ENCODE measurements at regions not wholly inside any gene's neighbourhood (a gene's known extent, or its start where the extent isn't known, plus 50 kb on each side); places are given as distances from the start of the nearest gene placed in this dataset.
A peak's percentile ranks its signal among the peaks of the same experiment; 100 is the strongest.

DNA sequence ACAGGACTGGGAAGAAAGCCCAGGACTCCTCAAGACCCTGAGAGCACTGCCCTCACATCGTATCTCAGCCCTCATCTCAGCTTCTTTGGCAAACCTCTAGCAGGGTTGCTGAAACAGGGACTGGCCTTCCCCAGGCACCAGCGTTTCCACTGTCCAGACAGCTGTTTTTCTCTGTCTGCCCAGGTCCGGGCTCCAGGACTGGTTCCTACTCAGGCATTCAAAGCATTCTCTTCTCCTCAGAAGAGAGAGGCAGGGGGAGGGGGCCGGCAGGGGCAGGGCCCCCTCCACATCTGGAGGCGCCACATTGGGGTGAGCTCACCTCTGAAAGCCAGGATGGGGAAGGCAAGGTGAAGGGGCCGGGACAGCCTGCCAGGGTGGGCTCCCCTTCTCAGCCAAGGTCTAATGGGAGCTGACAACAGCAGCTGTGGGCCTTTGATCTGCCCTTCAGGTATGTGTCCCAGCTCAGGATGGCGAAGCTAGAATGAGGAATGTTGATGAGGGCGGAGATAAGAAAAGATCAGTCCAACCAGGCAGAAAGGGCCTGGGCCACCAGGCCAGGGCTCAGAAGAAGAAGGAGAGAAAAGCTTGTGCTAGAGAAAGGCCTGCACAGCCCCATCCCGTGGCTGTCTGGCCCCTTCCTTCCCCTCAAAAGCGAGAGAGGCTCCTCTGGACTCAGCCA lies 60.4 kb downstream of the PJA1 start:
- Histone ChIP-seq H3K27ac (ENCODE audit: extremely low read depth, low read depth, low read length) (no peak overlapping the region; the same call in 1 of the 2 replicates), H3K4me3 (ENCODE audit: low read depth, low read length) (no peak overlapping the region), H3K9me3 (ENCODE audit: control insufficient read depth, insufficient read depth, low read depth, low read length) (no peaks in the 10 kb centered on the region), H3K4me1 (ENCODE audit: control insufficient read depth, insufficient read depth, low read length) (peaks cover 6% of the 10 kb centered on the region; the same call in 1 of the 2 replicates), H3K36me3 (ENCODE audit: control insufficient read depth in 2 of 2, insufficient read depth in 1 of 2, low read length in 2 of 2) (no peaks in the 10 kb centered on the region)
- ChIA-PET POLR2A (interaction anchor here (1.7 kb wide), 1 partner anchor 277 kb away, joined by 6 read pairs; the partner anchor contains the start of gene EFNB1), CTCF (interaction anchor here (0.6 to 4.8 kb wide), 4 partner anchors 10 to 281 kb away, joined by 3 to 37 read pairs (median 8); no protein-coding TSS in a partner anchor)
- TF ChIP-seq, protein P1, sequence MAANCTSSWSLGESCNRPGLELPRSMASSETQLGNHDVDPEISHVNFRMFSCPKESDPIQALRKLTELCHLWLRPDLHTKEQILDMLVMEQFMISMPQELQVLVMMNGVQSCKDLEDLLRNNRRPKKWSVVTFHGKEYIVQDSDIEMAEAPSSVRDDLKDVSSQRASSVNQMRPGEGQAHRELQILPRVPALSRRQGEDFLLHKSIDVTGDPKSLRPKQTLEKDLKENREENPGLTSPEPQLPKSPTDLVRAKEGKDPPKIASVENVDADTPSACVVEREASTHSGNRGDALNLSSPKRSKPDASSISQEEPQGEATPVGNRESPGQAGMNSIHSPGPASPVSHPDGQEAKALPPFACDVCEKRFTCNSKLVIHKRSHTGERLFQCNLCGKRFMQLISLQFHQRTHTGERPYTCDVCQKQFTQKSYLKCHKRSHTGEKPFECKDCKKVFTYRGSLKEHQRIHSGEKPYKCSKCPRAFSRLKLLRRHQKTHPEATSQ (tag by site-specific recombination; IDR thresholded peaks at IDR 0.05) = no peak
- TF ChIP-seq ZNF585B (tag by site-specific recombination; IDR thresholded peaks at IDR 0.05) (no peak), ZNF658 (tag by site-specific recombination; IDR thresholded peaks at IDR 0.05) (no peak), ZNF621 (tag by site-specific recombination; IDR thresholded peaks at IDR 0.05) (no peak), ZNF239 (tag by site-specific recombination; IDR thresholded peaks at IDR 0.05) (no peak), ZFP41 (tag by site-specific recombination; IDR thresholded peaks at IDR 0.05; ENCODE audit: borderline replicate concordance) (no peak), ZNF571 (tag by site-specific recombination; IDR thresholded peaks at IDR 0.05) (no peak), ZNF248 (tag by site-specific recombination; IDR thresholded peaks at IDR 0.05) (no peak), BCL11A (tag by site-specific recombination; IDR thresholded peaks at IDR 0.05; ENCODE audit: low read depth) (no peak), ZNF560 (tag by site-specific recombination; IDR thresholded peaks at IDR 0.05; ENCODE audit: borderline replicate concordance) (no peak), GLIS2 (tag by site-specific recombination; IDR thresholded peaks at IDR 0.05) (no peak), ZFP37 (tag by site-specific recombination; IDR thresholded peaks at IDR 0.05) (no peak), ZNF530 (tag by site-specific recombination; IDR thresholded peaks at IDR 0.05; ENCODE audit: low read depth) (no peak), ZNF16 (tag by site-specific recombination; IDR thresholded peaks at IDR 0.05; ENCODE audit: low read depth) (no peak), ZBTB20 (tag by site-specific recombination; IDR thresholded peaks at IDR 0.05) (no peak), ZNF366 (tag by site-specific recombination; conservative IDR thresholded peaks at IDR 0.05) (no peak)

DNA sequence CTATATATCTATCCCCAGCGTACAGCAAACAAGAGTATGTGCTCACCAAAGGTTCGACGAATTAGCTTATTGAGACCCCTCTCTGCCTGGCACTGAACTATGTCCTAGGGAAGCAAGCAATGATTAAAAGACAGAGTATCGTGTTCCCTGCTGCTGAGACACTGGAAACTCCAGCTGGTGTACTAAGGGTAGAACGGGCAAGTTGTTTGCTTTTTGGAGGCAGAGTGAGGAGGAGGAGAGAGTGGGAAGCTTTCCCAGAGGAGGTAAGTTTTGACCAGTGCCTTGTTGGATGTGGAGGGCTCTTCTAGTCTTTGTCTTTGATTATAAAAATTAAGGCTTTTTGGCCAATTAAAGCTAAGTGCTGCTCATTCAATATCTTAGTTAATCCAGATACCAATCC lies 61.7 kb downstream of the PJA1 start:
- TF ChIP-seq ZFHX2 (tag by site-specific recombination; conservative IDR thresholded peaks at IDR 0.05) (peak; percentile 64), ZNF132 (tag by site-specific recombination; IDR thresholded peaks at IDR 0.05; ENCODE audit: borderline replicate concordance) (no peak), ZNF768 (tag by site-specific recombination; IDR thresholded peaks at IDR 0.05) (no peak), ZNF169 (tag by site-specific recombination; IDR thresholded peaks at IDR 0.05) (no peak), ZFP3 (tag by site-specific recombination; IDR thresholded peaks at IDR 0.05; ENCODE audit: low read depth) (no peak), EGR2 (tag by site-specific recombination; IDR thresholded peaks at IDR 0.05; ENCODE audit: low read depth) (peak; percentile 69)
- ChIA-PET CTCF (interaction anchor here (0.6 to 4.8 kb wide), 3 partner anchors 9 to 435 kb away, joined by 3 to 37 read pairs (median 12); no protein-coding TSS in a partner anchor), POLR2A (interaction anchor here (1.2 kb wide), 1 partner anchor 275 kb away, joined by 4 read pairs; the partner anchor contains the start of gene EFNB1)
- Histone ChIP-seq H3K27ac (ENCODE audit: extremely low read depth, low read depth, low read length) (no peak overlapping the region), H3K4me1 (ENCODE audit: control insufficient read depth, insufficient read depth, low read length) (peaks cover 6% of the 10 kb centered on the region; the same call in 1 of the 2 replicates), H3K4me3 (ENCODE audit: low read depth, low read length) (no peak overlapping the region), H3K9me3 (ENCODE audit: control insufficient read depth, insufficient read depth, low read depth, low read length) (no peaks in the 10 kb centered on the region), H3K36me3 (ENCODE audit: control insufficient read depth in 2 of 2, insufficient read depth in 1 of 2, low read length in 2 of 2) (no peaks in the 10 kb centered on the region)

Measured in HEK293 (cell line).